ENCODE measurements at regions not wholly inside any gene's neighbourhood (a gene's known extent, or its start where the extent isn't known, plus 50 kb on each side); places are given as distances from the start of the nearest gene placed in this dataset.
"Not testable (repeated sequence)": the region's sequence is repeated elsewhere in the genome, so short reads cannot be mapped to it uniquely, and the experiment has no call there.

- DNase-seq (no peak), ATAC-seq (no peak)
- Mint-ChIP-seq H3K4me3 (no peak overlapping the region), H3K4me1 (no peaks in the 10 kb centered on the region), H3K27me3 (peaks cover 0 to 20% (median 0%) of the 10 kb centered on the region in 5 donors), H3K27ac (no peak overlapping the region), H3K9me3 (peaks cover 0 to 2% (median 0%) of the 10 kb centered on the region in 9 donors), H3K36me3 (no peaks in the 10 kb centered on the region)
- POLR2A ChIA-PET: no interaction called here
Measured at GRCh38 chr2:57488061-57488460, 558.5 kb upstream of the VRK2 start.

DNA sequence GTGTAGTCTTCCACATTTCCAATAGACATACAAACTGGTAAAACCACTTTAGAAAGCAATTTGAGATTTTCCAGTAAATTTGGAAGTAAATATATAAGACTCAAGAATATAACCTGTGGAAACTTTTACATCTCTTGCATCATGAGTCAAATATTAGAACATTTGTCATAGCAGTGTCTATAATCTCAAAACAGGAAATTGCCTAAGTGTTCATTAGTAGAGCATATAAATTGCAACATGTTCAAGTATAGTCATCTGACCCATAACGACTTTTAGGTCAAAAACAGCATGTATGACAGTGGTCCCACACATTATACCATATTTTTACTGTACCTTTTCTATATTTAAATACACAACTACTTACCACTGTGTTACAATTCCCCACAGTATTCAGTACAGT is 555.9 kb upstream of the VRK2 start:
- H3K27me3 Mint-ChIP-seq: peaks cover 0 to 9% (median 2%) of the 10 kb centered on the region in 5 donors
- no peak for DNase-seq
- peaks cover 0 to 2% (median 0%) of the 10 kb centered on the region in 9 donors for H3K9me3 Mint-ChIP-seq
- no peaks in the 10 kb centered on the region for H3K36me3 Mint-ChIP-seq
- POLR2A ChIA-PET: no interaction called here
- H3K4me1 Mint-ChIP-seq: no peaks in the 10 kb centered on the region
- no peak overlapping the region for H3K4me3 Mint-ChIP-seq
- ATAC-seq: no peak
- H3K27ac Mint-ChIP-seq: no peak overlapping the region

GRCh38 chr2:57491213-57491612 is 555.4 kb upstream of the VRK2 start:
- POLR2A ChIA-PET: no interaction called here
- Mint-ChIP-seq H3K27me3 (peaks cover under 1 to 9% (median 2%) of the 10 kb centered on the region in 5 donors), H3K4me1 (no peaks in the 10 kb centered on the region), H3K9me3 (peaks cover 0 to 2% (median 0%) of the 10 kb centered on the region in 9 donors), H3K27ac (no peak overlapping the region), H3K36me3 (no peaks in the 10 kb centered on the region), H3K4me3 (no peak overlapping the region)
- ATAC-seq (no peak), DNase-seq (no peak)

GRCh38 chr2:57493966-57494365 is 552.6 kb upstream of the VRK2 start:
- H3K36me3 Mint-ChIP-seq, POLR2A ChIA-PET, H3K4me1 Mint-ChIP-seq, H3K27me3 Mint-ChIP-seq, H3K9me3 Mint-ChIP-seq, H3K4me3 Mint-ChIP-seq, H3K27ac Mint-ChIP-seq, ATAC-seq, DNase-seq: not testable (repeated sequence)

DNA sequence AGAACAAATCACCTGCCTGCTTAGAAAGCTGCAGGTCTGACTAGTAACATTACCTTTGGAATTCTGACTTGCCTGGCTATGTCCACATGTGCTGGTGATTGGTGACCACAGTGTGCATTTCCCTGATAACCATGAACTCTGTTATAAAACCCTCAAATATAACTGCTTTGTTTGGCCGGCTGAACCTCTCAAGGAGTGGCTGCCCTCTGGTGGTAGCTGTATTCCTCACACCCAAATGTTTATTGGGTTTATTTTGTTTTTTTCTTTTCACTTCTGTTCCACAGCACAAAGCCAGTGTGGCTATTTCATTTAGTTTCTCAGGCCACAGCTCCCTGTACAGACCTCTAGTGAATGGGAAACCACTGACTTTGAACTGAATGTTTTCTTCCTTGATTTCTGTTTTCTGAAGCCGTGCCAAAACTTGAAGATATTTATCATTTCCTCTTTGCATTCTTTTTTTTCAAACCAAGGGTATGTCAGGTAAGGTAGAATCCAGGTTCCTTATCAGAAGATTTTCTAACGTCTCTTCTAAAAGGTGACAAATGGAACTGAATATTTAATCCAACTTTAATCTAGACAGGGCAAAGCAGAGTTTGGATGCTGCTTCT is 549.0 kb upstream of the VRK2 start:
- POLR2A ChIA-PET: no interaction called here
- Mint-ChIP-seq H3K27ac (no peak overlapping the region), H3K36me3 (no peaks in the 10 kb centered on the region), H3K4me1 (peaks cover 0 to 3% (median 0%) of the 10 kb centered on the region in 4 donors), H3K9me3 (peaks cover 0 to 9% (median 0%) of the 10 kb centered on the region in 9 donors), H3K27me3 (peaks cover 0 to 4% (median 2%) of the 10 kb centered on the region in 5 donors), H3K4me3 (no peak overlapping the region)
- DNase-seq (peak in 4 of 10 donors; percentile 1 to 20 (median 4)), ATAC-seq (no peak)

GRCh38 chr2:57504787-57505186 is 541.8 kb upstream of the VRK2 start:
- H3K9me3 Mint-ChIP-seq: no peaks in the 10 kb centered on the region
- no peak overlapping the region for H3K27ac Mint-ChIP-seq
- DNase-seq (no peak), ATAC-seq (no peak)
- no peaks in the 10 kb centered on the region for H3K36me3 Mint-ChIP-seq
- no peak overlapping the region for H3K4me3 Mint-ChIP-seq
- POLR2A ChIA-PET: no interaction called here
- H3K27me3 Mint-ChIP-seq: peaks cover 0 to 5% (median 0%) of the 10 kb centered on the region in 5 donors
- H3K4me1 Mint-ChIP-seq: no peaks in the 10 kb centered on the region

DNA sequence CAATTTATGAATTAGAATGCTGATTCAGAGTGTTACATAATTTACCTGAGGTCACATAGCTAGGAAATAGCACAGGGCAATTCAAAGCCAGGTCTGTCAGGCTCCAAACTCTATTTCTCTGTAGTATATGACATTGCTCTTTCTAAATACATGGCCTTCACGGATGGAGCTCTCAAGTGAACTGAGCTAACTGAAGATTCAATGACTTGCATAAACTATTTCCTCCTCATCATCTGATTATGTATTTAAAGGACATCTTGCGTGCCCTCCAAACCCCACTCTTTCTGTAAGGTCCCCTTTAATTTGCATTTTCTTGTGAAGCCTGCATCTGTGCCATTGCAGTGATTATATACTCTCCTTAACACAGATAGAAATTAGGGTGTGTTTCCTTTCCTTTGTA is 537.4 kb upstream of the VRK2 start:
- DNase-seq (no peak), ATAC-seq (no peak)
- no peak overlapping the region for H3K4me3 Mint-ChIP-seq
- no peaks in the 10 kb centered on the region for H3K36me3 Mint-ChIP-seq
- no peaks in the 10 kb centered on the region for H3K4me1 Mint-ChIP-seq
- H3K27me3 Mint-ChIP-seq: peaks cover 0 to 17% (median 0%) of the 10 kb centered on the region in 5 donors
- POLR2A ChIA-PET: no interaction called here
- no peaks in the 10 kb centered on the region for H3K9me3 Mint-ChIP-seq
- H3K27ac Mint-ChIP-seq: no peak overlapping the region

GRCh38 chr2:57510704-57511103 is 535.9 kb upstream of the VRK2 start:
- H3K27ac Mint-ChIP-seq: no peak overlapping the region
- ATAC-seq: no peak
- H3K4me3 Mint-ChIP-seq: no peak overlapping the region
- no peaks in the 10 kb centered on the region for H3K9me3 Mint-ChIP-seq
- POLR2A ChIA-PET: no interaction called here
- H3K36me3 Mint-ChIP-seq: no peaks in the 10 kb centered on the region
- no peaks in the 10 kb centered on the region for H3K4me1 Mint-ChIP-seq
- DNase-seq: no peak
- H3K27me3 Mint-ChIP-seq: peaks cover 0 to 17% (median 0%) of the 10 kb centered on the region in 5 donors

- Mint-ChIP-seq H3K27ac (no peak overlapping the region), H3K4me1 (no peaks in the 10 kb centered on the region), H3K9me3 (no peaks in the 10 kb centered on the region), H3K36me3 (no peaks in the 10 kb centered on the region), H3K27me3 (peaks cover 0 to 10% (median 1%) of the 10 kb centered on the region in 5 donors), H3K4me3 (no peak overlapping the region)
- POLR2A ChIA-PET: no interaction called here
- ATAC-seq (no peak), DNase-seq (no peak)
Measured at GRCh38 chr2:57515366-57515765, 531.2 kb upstream of the VRK2 start.

DNA sequence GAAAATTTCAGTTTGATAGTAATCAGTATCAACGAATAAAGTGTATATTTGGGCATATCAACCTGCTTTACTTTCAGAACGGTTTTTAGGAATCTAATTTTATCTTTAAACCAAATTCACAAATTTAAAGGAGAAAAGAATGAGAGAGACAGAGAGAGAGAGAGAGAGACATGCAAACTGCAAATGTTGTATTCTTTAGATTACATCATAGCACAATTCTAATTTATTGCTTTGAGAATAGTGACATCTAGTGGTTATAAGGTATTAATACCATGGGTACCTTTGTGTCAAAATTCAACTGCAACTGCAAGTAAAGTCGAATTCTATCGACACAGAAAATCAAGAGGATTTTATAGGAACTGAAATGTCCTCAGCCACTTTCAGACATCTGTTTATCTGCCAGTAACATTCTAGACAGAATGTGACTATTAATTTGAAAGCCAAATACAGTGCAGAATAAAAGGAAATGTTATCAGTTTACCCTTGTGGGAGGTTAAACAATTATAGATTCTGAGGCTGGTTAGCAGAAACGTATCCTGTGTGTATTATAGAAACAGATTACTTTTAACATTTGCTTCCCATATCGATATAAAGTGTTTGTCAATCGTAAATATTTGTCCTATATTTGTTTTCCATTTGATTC is 529.8 kb upstream of the VRK2 start:
- Mint-ChIP-seq H3K27me3 (peaks cover 0 to 10% (median 1%) of the 10 kb centered on the region in 5 donors), H3K4me3 (no peak overlapping the region), H3K4me1 (no peaks in the 10 kb centered on the region), H3K9me3 (no peaks in the 10 kb centered on the region), H3K36me3 (no peaks in the 10 kb centered on the region), H3K27ac (peak overlapping the region in 1 of 10 donors; percentile 14)
- POLR2A ChIA-PET: no interaction called here
- DNase-seq: peak in 3 of 10 donors; percentile 13 to 22 (median 21)
- ATAC-seq: no peak

GRCh38 chr2:57523304-57523703 is 523.3 kb upstream of the VRK2 start:
- Mint-ChIP-seq H3K4me3 (no peak overlapping the region), H3K27ac (no peak overlapping the region), H3K27me3 (peaks cover 0 to 3% (median 0%) of the 10 kb centered on the region in 5 donors), H3K9me3 (peaks cover 3 to 30% (median 19%) of the 10 kb centered on the region in 9 donors), H3K4me1 (no peaks in the 10 kb centered on the region), H3K36me3 (peaks cover 0 to 11% (median 4%) of the 10 kb centered on the region in 3 donors)
- DNase-seq (no peak), ATAC-seq (no peak)
- POLR2A ChIA-PET: no interaction called here

- peaks cover 3 to 35% (median 30%) of the 10 kb centered on the region in 9 donors for H3K9me3 Mint-ChIP-seq
- POLR2A ChIA-PET: no interaction called here
- ATAC-seq: no peak
- H3K27ac Mint-ChIP-seq: no peak overlapping the region
- peaks cover 0 to 11% (median 4%) of the 10 kb centered on the region in 3 donors for H3K36me3 Mint-ChIP-seq
- peaks cover 0 to 5% (median 0%) of the 10 kb centered on the region in 5 donors for H3K27me3 Mint-ChIP-seq
- no peak overlapping the region for H3K4me3 Mint-ChIP-seq
- H3K4me1 Mint-ChIP-seq: no peaks in the 10 kb centered on the region
- DNase-seq: no peak
Measured at GRCh38 chr2:57527685-57528084, 518.9 kb upstream of the VRK2 start.

GRCh38 chr2:57528499-57528898 is 518.1 kb upstream of the VRK2 start:
- no peak overlapping the region for H3K4me3 Mint-ChIP-seq
- DNase-seq (no peak), ATAC-seq (no peak)
- H3K36me3 Mint-ChIP-seq: peaks cover 0 to 11% (median 4%) of the 10 kb centered on the region in 3 donors
- H3K27me3 Mint-ChIP-seq: peaks cover 0 to 5% (median 0%) of the 10 kb centered on the region in 5 donors
- POLR2A ChIA-PET: no interaction called here
- peaks cover 3 to 35% (median 28%) of the 10 kb centered on the region in 9 donors for H3K9me3 Mint-ChIP-seq
- no peak overlapping the region for H3K27ac Mint-ChIP-seq
- no peaks in the 10 kb centered on the region for H3K4me1 Mint-ChIP-seq

- DNase-seq (no peak), ATAC-seq (no peak)
- POLR2A ChIA-PET: no interaction called here
- Mint-ChIP-seq H3K27me3 (peaks cover 0 to under 1% (median 0%) of the 10 kb centered on the region in 5 donors), H3K27ac (no peak overlapping the region), H3K4me1 (no peaks in the 10 kb centered on the region), H3K36me3 (no peaks in the 10 kb centered on the region), H3K9me3 (peaks cover 0 to 9% (median 0%) of the 10 kb centered on the region in 9 donors), H3K4me3 (no peak overlapping the region)
Measured at GRCh38 chr2:57534358-57534757, 512.2 kb upstream of the VRK2 start.
